ENCODE measurements at regions not wholly inside any gene's neighbourhood (a gene's known extent, or its start where the extent isn't known, plus 50 kb on each side); places are given as distances from the start of the nearest gene placed in this dataset.

DNA sequence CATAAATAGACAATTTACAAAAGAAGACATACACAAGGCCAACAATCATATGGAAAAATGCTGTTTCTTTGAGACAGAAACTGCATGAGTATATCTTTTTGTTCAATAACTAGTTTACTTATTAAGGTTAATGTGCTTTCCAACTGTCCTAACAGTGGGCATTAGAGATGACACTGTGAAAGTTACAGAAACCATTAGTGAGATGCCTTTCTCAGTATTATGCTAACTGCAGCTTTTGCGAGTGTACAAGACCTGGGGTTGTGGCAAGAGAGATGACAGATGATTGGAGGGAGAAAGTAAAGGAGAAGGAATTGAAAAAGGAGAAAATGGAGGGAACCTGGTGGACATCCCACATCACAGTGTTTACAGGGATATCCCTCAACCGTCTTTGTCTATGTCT lies 640.5 kb downstream of the ZPLD1 start:
- no peak for DNase-seq

DNA sequence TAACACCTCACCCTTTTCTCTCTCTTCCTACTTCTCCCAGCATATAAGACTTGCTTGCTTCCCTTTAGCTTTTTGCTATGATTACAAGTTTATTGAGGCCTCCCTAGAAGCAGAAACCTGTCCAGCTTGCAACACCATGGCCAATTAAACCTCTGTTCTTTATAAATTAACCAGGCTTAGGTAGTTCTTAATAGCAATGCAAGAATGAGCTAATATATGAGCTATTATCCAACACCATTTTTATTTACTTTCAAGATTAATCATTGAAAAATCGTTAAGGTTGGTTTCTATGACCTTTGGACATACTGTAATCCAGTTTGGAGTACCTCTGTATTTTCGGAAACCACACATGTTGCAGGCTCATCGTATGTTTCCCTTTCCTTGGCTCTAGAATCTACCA lies 643.1 kb downstream of the ZPLD1 start:
- DNase-seq = no peak

DNA sequence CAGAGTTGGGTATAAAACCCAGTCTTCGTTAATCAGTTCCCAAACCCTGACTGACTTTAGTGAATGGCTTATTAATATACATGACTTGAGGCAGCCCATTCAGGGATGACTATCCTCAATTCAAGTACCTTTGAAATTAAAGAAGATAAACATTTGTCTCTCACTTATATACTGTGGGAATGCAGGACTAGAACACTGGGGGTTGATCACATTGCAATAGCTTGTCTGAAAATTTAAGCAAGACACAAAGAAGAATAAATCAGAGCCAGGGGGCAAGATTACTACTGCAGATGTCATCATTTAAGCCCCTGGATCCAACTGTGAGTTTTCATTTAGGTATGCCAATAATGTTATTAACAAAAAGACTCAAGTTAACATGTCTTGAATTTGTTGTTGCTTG lies 647.7 kb downstream of the ZPLD1 start:
- no peak for DNase-seq

DNA sequence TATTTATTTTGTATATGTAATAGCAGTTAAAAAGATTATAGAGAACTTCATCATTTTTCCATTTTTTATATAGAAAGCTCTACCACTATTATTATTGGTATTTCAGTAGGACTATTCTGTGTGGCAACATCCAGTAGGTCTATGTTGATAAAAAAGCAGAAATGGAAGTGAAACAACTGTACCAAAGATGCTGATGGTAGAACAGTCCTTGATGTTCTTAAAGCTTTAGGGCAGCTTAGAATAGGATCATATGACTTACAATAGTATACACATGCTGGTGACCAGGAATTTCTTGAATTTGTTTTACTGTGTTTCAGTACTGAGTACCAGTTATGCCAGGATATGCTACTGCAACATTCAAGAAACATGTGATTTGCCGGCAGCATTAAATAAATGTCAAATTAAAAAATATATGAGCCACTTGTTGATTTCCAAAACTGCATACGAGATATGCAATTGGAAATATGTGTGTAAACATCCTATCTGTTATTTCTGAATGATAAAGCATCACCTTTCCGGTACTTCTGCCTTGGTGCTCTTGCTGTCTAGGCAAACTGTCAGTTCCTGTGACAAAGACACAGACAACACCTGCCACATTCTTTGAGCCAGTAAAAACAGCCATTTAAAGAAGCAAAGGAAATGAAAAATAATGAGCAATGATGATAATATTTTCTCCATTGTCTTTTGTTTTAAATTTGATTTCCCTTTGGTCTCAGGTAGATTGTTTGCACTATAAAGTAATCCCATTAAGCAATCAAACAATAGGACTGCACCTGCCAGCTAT lies 649.2 kb downstream of the ZPLD1 start:
- DNase-seq = peak; percentile 8

DNA sequence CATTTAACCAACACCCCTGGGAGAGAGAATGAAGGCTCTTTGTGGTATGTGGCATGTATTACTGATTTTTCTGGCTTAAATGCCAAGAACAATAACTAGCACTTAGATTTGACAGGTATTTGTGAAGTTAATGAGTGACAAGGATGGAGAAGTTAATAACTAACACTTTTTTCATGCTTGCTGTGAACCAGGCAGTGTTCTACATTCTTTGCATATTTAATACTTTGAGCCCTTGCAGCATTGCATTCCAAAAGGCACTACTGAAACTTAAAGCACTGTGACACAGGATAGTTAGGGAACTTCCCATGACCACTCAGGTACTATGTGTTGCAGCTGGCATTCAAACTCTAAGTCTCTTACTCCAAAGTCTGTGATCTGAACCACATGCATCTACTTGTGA lies 650.6 kb downstream of the ZPLD1 start:
- no peak for DNase-seq

DNA sequence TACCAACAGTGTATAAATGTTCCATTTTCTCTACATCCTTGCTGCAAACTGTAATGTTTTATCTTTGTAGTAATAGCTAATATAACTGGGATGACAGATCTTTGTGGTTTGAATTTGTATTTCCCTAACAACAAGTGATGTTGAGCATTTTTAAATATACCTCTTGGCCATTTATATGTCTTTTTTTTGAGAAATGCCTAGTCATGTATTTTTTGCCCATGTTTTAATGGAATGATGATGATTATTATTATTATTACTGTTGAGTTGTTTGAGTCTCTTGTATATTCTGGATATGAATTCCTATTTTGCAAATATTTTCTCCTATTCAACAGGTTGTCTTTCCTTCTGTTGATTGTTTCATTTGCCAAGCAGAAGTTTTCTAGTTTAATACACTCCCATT lies 654.9 kb downstream of the ZPLD1 start:
- no peak for DNase-seq

DNA sequence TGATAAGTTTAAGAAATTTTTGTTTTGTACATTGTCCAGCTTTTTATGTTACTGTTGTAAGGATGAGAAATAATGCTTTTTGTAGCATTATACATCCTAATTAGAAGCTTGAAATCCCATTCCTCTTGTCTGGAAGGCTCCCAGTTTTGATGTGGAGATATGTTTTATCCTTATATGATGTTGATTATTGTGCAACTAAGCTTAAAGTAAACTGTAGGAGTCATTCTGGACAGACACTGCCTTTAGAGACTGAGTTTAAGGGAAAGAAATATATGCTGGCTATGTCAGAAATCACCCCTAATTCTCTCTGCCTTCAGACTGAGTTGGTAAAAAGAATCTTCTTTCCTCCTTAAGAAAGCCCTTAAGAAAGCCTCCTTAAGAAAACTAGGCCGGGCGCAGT lies 670.4 kb downstream of the ZPLD1 start:
- no peak for DNase-seq

DNA sequence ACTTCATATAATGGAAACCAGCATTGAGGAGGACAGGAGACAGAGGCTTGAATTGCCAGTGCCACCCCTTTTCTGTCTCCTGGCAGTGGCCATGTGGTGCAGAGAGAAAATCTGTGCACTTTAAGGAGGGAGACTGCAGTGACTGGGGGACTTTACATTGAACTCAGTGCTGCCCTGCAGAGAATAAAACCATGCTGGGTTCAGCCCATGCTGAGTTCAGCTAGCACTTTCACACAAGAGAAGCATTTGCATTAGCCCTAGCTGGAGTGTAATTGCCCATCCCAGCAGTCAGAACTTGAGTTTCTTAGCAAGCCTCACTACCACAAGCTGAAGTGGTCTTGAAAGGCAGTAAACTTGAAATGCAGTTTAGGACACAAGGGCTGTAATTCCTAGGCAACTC lies 677.5 kb downstream of the ZPLD1 start:
- DNase-seq = no peak

DNA sequence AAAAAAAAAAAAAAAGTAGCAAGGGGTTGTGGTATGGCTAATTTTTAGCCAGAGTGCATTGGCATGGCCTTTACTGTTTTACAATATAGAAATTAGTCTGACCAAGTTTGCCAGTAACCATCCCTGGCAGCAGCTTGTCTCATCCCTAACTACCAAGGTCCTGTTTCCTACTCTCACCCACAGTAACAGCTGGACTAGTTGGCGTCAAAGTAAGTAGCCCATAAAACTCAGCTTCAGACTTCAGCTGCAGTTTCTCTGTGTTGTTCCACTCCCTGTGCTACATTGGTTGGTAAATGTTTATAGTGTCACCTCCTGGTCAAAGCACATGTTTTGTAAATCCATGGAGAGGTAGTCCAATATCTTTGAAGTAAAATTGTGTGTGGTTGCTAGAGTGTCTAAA lies 691.3 kb downstream of the ZPLD1 start:
- DNase-seq = no peak

DNA sequence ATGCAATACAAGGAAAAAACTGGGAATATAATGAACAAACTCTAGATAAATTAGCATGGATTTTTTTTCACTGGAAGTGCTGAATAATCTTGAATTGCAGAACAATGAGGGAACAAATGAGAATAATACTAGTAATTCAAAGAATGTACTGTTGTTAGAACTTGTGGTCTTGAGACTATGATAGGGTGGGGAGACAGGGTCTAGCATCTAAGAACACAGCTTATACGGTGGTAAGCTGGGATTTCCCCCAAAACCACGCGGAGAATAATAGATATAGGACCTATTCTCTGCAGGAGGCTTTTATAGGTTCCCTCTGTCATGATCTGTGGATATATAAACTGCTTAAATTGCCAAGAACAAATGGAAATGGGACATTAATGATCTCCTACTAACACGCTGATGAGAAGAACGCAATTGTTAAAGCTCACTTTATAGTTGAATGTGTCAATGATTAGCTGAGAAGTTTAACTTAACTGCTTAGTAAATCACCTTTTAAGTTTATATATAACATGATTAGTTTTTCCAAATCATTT lies 692.3 kb downstream of the ZPLD1 start:
- no peak for DNase-seq

DNA sequence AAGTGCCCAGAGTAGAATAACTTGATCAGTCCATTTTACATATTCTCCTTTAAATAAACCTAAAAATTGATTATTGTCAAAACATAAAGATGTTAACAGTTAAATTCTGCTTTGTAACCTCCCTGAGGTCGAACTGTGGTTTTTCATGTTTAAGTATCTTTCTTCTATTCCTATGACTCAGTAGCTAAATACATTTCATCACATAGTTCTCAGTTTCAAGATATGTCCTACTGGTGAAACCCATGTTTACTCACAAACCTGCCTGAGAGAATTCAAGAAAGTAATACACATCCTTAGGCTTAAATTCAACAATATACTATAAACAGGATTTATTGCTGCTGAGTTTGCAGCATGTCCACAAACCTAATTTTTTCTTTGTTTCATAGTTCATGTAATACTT lies 692.9 kb downstream of the ZPLD1 start:
- no peak for DNase-seq

DNA sequence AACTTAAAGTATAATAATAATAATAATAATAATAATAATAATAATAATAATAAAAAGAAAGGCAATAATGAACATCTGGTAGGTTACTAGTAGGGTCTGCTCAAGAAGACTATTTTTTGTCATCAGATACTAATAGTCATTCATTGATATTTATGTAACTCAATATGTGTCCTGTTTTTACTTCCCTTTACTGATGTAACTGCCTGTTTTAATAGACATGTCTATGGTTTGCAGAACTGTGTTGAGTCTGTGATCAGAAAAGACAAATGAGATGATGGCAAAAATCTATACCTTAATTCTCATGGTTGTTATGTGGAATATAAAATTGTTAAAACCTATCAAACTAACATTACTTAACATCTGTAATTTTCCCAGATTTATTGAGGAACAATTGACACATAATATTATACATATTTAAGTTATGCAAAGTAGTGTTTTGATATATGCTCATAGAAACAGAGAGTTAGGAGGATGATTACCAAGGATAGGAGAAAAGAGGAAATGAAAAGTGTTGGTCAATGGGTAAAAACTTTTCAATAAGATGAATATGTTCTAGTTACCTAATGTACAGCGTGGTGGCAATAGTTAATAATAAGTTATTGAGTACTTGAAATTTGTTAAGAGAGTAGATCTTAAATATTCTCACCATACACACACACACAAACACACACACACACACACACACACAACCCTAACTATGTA lies 699.4 kb downstream of the ZPLD1 start:
- DNase-seq = no peak

DNA sequence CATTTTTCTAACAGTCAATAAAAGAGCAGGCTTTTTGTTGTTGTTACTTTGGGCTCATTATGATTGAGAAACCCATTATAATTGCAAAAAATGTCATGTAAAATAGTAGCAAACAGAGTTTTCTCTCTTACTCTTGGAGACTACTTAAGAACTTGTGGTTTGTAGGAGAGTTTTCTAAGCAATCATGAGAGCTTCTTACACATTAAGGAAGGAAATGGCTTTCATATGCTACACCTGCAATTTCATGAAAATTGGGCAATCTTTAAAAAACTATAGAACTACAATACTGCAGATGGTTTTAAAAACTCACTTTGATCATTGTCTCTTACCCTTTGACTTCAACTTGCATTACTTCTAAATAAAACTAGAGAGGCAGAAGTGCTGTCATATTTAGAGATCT lies 701.8 kb downstream of the ZPLD1 start:
- no peak for DNase-seq

DNA sequence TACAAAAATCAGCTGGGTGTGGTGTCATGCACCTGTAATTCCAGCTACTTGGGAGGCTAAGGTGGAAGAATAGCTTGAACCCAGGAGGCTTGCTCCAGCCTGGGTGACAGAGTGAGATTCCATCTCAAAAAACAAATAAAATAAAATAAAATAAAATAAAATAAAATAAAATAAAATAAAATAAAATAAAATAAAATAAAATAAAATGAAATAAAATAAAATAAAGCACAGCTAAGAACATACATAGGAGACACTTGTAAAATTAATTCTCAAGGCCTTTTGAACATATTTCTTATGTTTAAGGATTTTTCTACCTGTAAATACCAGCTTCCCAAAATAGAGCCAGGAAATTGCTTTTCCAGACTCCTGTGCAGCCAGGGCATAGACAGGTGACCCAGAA lies 703.0 kb downstream of the ZPLD1 start:
- DNase-seq = no peak

DNA sequence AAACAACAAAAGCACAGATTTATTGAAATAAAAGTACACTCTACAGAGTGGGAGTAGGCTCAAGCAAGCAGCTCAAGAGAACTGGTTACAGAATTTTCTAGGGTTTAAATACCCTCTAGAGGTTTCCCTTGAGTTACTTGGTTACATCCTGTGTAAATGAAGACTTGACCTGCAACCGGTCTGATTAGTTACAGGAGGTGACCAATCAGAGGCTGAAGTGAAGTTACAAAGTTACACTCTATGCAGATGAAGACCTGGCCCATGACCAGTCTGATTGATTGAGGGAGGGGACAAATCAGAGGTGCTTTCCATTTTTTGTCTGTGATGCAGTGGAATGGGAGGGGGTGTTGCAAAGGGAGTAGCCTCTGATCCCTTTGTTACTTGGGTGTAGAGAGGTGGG lies 723.4 kb downstream of the ZPLD1 start:
- no peak for DNase-seq

DNA sequence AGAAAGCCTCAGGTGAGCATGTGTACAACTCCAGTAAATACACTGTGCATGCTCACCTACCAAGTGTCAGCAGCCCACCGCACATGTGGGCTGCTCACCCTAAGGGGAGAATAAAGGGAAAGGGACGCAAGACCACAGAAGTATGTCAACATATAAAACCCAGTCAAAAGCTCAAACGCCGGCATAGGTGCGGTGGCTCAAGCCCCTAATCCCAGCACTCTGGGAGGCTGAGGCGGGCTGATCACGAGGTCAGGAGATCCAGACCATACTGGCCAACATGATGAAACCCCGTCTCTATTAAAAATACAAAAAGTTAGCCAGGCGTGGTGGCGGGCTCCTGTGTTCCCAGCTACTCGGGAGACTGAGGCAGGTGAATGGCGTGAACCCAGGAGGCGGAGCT lies 732.1 kb downstream of the ZPLD1 start:
- no peak for DNase-seq

DNA sequence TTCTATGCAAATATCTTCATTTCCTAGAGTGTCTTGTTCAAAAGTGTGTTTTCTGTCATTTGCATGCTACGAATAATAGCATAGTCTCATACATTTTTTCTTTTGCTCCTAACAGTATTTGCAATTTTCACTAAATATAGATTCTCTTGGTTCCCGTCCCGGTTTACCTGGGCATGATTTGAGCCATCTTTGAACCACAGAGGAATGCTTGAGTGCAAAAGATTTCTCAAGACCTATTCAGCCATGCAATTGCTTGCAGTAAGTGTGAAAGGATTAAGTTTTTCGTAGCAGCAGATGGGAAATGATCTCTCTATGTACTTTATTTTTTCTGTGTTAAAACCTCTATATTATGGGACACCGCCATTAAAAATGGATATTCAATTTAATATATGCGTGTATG lies 733.0 kb downstream of the ZPLD1 start:
- DNase-seq = no peak

DNA sequence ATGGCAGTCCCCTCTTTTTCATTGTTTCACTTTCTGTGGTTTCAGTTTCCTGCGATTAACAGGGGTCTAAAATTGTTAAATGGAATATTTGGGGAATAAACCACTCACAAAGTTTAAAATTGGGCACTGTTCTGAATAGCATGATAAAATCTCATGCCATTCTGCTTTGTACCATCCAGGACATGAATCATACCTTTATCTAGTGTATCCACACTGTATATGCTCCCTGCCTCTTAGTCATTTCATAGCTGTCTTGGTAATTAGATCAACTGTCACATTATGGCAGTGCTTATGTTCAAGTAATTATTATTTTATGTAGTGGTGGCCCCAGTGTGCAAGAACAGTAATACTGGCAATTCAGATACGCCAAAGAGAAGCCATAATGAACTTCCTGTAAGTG lies 734.5 kb downstream of the ZPLD1 start:
- DNase-seq = no peak

DNA sequence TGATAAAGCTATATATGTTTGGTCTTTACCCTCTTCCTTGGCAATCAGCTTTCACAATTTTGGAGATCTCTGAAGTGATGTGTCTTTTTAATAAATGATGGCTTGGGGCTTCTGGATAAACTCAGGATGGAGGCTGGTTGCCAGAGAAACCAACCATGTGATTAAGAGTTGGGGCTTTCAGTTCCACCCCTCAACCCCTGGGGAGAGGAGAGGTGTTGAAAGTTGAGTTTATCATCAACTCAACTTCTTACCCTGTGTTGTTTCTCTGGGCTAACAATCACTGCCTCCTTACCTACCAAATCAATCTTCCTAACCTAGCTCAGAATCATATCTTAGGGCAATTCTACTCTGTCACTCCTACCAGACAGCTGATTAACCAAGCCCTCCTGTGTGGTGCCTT lies 735.8 kb downstream of the ZPLD1 start:
- DNase-seq = no peak

DNA sequence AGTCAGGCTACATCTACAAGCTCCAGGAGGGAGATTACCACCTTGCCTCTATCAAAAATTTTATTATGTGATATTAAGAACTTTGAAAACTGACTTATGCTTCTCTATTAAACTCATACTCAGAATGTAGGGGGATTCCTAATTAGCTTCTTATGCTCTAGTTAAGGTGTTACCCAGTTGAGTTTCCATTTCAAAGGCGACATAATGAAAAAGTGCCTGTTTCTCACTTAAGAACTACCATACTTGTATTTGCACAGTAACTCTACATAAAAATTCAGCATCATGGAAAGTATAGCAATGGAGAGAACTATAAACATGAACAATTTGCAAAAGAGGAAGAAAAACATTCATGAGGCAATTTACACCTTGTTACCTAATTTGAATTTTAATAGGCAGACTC lies 739.1 kb downstream of the ZPLD1 start:
- no peak for DNase-seq

DNA sequence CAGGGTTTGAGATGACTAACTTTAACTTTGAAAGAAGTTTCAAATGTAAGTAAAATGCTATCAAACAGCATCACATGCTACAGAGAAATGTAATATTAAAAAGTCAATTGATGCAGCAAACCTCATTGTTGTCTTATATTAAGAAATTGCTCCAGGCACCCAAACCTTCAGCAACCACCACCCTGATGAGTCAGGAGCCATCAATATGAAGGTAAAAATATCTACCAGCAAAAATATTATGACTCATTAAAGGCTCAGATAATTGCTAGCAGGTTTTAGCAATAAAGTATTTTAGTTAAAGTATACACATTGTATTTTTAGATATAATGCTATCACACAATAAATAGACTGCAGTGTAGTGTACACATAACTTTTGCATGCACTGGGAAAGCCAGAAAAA lies 746.3 kb downstream of the ZPLD1 start:
- no peak for DNase-seq

DNA sequence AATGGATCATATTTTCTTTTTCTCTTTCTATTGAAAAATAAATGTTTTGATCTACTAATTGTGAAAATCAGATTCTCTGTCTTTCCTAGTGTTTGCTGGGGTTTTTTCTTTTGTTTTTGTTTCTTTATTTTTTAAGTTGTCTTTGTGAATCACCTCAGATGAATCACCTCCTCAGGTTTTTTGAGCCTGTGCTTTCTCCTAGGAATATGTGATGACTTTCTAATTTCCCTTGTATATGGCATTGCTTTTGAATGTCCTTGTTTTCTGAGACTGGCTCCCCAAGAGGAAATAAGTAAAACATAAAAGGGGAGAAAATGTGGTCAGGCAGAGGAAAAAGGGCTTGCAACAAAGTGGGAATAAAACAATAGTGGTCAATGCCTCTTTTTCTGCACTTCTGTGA lies 750.0 kb downstream of the ZPLD1 start:
- no peak for DNase-seq

DNA sequence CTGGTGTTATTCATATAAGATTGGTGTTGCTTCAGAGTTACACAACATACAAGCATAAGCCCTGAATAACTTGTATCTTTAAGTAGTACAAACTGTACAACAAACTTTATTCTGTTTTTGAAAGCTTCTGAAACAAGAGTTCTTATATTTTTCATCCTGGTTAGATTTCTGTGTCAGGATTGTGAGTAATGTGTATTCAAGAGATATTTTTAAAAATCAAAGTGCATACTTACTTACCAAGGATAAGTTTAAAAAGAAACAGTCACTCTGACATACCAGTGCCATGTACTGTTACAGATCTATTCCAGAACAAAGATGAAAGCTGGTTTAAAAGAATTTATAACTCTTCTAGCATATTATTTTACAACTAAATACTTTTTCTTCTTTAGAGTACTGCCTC lies 755.1 kb downstream of the ZPLD1 start:
- no peak for DNase-seq

DNA sequence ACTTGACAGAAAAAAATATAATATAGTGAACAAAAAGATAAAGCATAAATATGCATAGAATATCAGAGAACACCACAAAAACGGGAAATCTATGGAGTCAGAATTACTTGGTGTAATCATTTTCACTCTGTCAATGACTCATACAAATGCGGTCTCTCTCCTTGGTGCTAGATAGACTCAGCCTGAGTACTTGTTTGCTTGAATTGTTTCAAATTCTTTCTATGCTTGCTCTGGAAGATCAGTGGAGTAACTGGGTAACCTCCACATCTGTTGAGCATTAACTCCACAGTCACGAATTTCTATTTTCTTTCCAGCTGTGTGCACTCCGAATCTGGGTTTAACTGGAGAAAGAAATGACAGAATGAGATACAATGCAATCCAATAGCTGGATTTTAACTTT lies 760.4 kb downstream of the ZPLD1 start:
- no peak for DNase-seq

DNA sequence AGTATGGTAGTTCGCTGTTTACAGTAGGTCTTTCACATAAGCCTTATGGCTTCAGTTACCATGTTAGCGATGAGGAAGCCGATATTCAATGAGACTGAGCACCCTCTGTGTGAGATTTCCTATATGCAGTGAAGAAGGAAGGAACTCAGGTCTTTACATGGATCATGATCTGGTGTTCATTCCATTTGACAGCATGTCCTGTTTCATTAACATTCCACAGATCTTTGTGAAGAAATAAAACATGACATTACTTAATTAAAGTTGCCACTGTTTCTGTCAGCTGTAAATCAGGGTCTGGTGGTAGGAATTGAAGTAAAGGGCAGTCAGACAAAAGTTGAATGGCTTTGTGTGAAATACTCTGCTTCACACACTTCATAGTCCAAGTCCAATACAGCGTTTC lies 768.6 kb downstream of the ZPLD1 start:
- no peak for DNase-seq
